Activated B cell treated with CpG ODN at 0.5 μM for 24 hours (primary cell): ENCODE measurements at regions not wholly inside any gene's neighbourhood (a gene's known extent, or its start where the extent isn't known, plus 50 kb on each side); places are given as distances from the start of the nearest gene placed in this dataset.

ENCODE experiments used
- ATAC-seq: fragments of 200-7000 bp; cut with Tn5 transposase; one replicate; pipeline ENCODE4 v1.10.0; 2021; ENCODE audit warnings: low read depth, mild to moderate bottlenecking, moderate library complexity
- CTCF ChIA-PET: fragments of 350-600 bp; sonication (Branson Sonifier 250); formaldehyde crosslinking; loops from one replicate; lab custom pipeline; 2021; ENCODE audit warnings: antibody characterized with exemption; lab: Charles Lee
- POLR2A ChIA-PET: fragments of 350-600 bp; sonication (Branson Sonifier 250); formaldehyde crosslinking; loops from one replicate; lab custom pipeline; 2021; ENCODE audit warnings: antibody characterized with exemption; lab: Charles Lee
- DNase-seq: peaks from one replicate; pipeline ENCODE4 v3.0.0; 2022
- H3K27ac Mint-ChIP-seq: one replicate; pipeline ENCODE4 v1.8.0; 2020; ENCODE audit warnings: mixed read lengths
- H3K27me3 Mint-ChIP-seq: one replicate; pipeline ENCODE4 v1.8.0; 2021; ENCODE audit warnings: mixed read lengths
- H3K36me3 Mint-ChIP-seq: one replicate; pipeline ENCODE4 v1.8.0; 2021; ENCODE audit warnings: low read depth, mixed read lengths
- H3K4me1 Mint-ChIP-seq: one replicate; pipeline ENCODE4 v1.8.0; 2021; ENCODE audit warnings: mixed read lengths
- H3K4me3 Mint-ChIP-seq: one replicate; pipeline ENCODE4 v1.8.0; 2020; ENCODE audit warnings: mild to moderate bottlenecking, mixed read lengths
- H3K9me3 Mint-ChIP-seq: one replicate; pipeline ENCODE4 v1.8.0; 2020; ENCODE audit warnings: mixed read lengths
- CTCF ChIP-seq: fragments of 200-600 bp; IDR thresholded peaks from one replicate; pipeline ENCODE4 v1.8.0; 2022; ENCODE audit warnings: antibody characterized with exemption, mild to moderate bottlenecking
- intact Hi-C: fragments of 100-400 bp; cut with micrococcal nuclease; formaldehyde crosslinking; loops from one replicate; pipeline ENCODE4 v1.15.1; 2024

- no peaks in the 10 kb centered on the region for H3K27me3 Mint-ChIP-seq
- intact Hi-C loops = no loop called here
- H3K36me3 Mint-ChIP-seq = no peaks in the 10 kb centered on the region
- ChIA-PET CTCF (no interaction called here), POLR2A (no interaction called here)
- ATAC-seq = no peak
- H3K4me1 Mint-ChIP-seq = peaks cover 2% of the 10 kb centered on the region
- H3K4me3 Mint-ChIP-seq = no peak overlapping the region
- no peak for DNase-seq
- H3K9me3 Mint-ChIP-seq = no peaks in the 10 kb centered on the region
- no peak for TF ChIP-seq CTCF
- H3K27ac Mint-ChIP-seq = no peak overlapping the region
Measured at GRCh38 chr3:124611520-124611919, 118.7 kb upstream of the UMPS start.

- Mint-ChIP-seq H3K27ac (no peak overlapping the region), H3K9me3 (no peaks in the 10 kb centered on the region), H3K4me1 (peaks cover 14% of the 10 kb centered on the region), H3K27me3 (no peaks in the 10 kb centered on the region), H3K4me3 (no peak overlapping the region), H3K36me3 (no peaks in the 10 kb centered on the region)
- ATAC-seq (no peak), DNase-seq (no peak)
- intact Hi-C loops = no loop called here
- TF ChIP-seq CTCF = no peak
- ChIA-PET POLR2A (no interaction called here), CTCF (no interaction called here)
Measured at GRCh38 chr3:124615896-124616543, 114.2 kb upstream of the UMPS start.

GRCh38 chr3:124617177-124617576 lies 113.1 kb upstream of the UMPS start:
- Mint-ChIP-seq H3K4me3 (no peak overlapping the region), H3K4me1 (peaks cover 16% of the 10 kb centered on the region), H3K9me3 (no peaks in the 10 kb centered on the region), H3K27me3 (no peaks in the 10 kb centered on the region), H3K36me3 (no peaks in the 10 kb centered on the region), H3K27ac (no peak overlapping the region)
- DNase-seq (no peak), ATAC-seq (no peak)
- intact Hi-C loops = no loop called here
- ChIA-PET POLR2A (no interaction called here), CTCF (no interaction called here)
- TF ChIP-seq CTCF = no peak

GRCh38 chr3:124619887-124620599 lies 110.2 kb upstream of the UMPS start:
- CTCF ChIA-PET = no interaction called here
- ATAC-seq = no peak
- POLR2A ChIA-PET = no interaction called here
- H3K4me3 Mint-ChIP-seq = peak overlapping the region; percentile 30
- H3K9me3 Mint-ChIP-seq = no peaks in the 10 kb centered on the region
- H3K27me3 Mint-ChIP-seq = no peaks in the 10 kb centered on the region
- H3K36me3 Mint-ChIP-seq = no peaks in the 10 kb centered on the region
- peaks cover 16% of the 10 kb centered on the region for H3K4me1 Mint-ChIP-seq
- peak overlapping the region; percentile 26 for H3K27ac Mint-ChIP-seq
- intact Hi-C loops = no loop called here
- DNase-seq = no peak
- no peak for TF ChIP-seq CTCF

GRCh38 chr3:124620600-124621063 lies 109.6 kb upstream of the UMPS start:
- peak; percentile 75 for ATAC-seq
- H3K36me3 Mint-ChIP-seq = no peaks in the 10 kb centered on the region
- H3K4me1 Mint-ChIP-seq = peaks cover 16% of the 10 kb centered on the region
- no peaks in the 10 kb centered on the region for H3K9me3 Mint-ChIP-seq
- CTCF ChIA-PET = no interaction called here
- no peak overlapping the region for H3K4me3 Mint-ChIP-seq
- DNase-seq = no peak
- no peaks in the 10 kb centered on the region for H3K27me3 Mint-ChIP-seq
- POLR2A ChIA-PET = no interaction called here
- no peak for TF ChIP-seq CTCF
- H3K27ac Mint-ChIP-seq = peak overlapping the region; percentile 19
- intact Hi-C loops = no loop called here
